K562 (cell line): ENCODE measurements at regions not wholly inside any gene's neighbourhood (a gene's known extent, or its start where the extent isn't known, plus 50 kb on each side); places are given as distances from the start of the nearest gene placed in this dataset.

Experiments used
- ATAC-seq: fragments of 200-7000 bp; cut with Tn5 transposase; 3 replicates; pipeline ENCODE4 v1.9.1; 2020; ENCODE audit warnings: moderate library complexity
- BruUV-seq: library from RNA; stranded (reverse); fragments of 400-500 nt; replicated peaks from 2 replicates; lab custom pipeline; 2021; lab: Mats Ljungman, UMichigan
- CTCF ChIA-PET: fragments of 300-600 bp; formaldehyde crosslinking; extraction: SDS; loops from one replicate; lab custom pipeline; 2021; ENCODE audit warnings: low intra/inter-chr PET ratio; lab: Yijun Ruan, JAX
- POLR2A ChIA-PET: fragments of 300-600, 350-650 bp; sonication (Branson Sonifier 250); formaldehyde crosslinking; extraction: SDS; loops from one replicate; lab custom pipeline; 2021; ENCODE audit warnings: antibody characterized with exemption, inconsistent platforms; lab: Yijun Ruan, JAX
- DNase-seq, 4 experiments: peaks; one replicate each; pipeline versions ENCODE4 v3.0.0 to v3.0.0-alpha.2; 2011 to 2018; ENCODE audit warnings: low spot score in 3 of 4, mixed read lengths in 3 of 4; ENCODE audit errors: extremely low read depth in 1 of 4
- FAIRE-seq: peaks from 2 replicates; lab custom pipeline; 2011; peaks lifted over from hg19 to GRCh38; lab: Jason Lieb, UNC
- H2AFZ ChIP-seq: 2 replicates; pipeline ENCODE4 v1.6.0; 2011; ENCODE audit warnings: low read depth, low read length, control low read depth, inconsistent platforms
- H3K27ac ChIP-seq: fragments of 200-600 bp; 3 replicates; pipeline ENCODE4 v1.8.0; 2011; ENCODE audit warnings: low read depth, mild to moderate bottlenecking, control low read depth, inconsistent platforms, low read length, moderate library complexity, mixed read lengths; ENCODE audit errors: extremely low read depth
- H3K27me3 ChIP-seq, 2 experiments: fragments of 300-600 bp in 1 of 2; 2 replicates in 1 of 2; 3 replicates in 1 of 2; pipeline versions ENCODE4 v1.6.0 to v1.8.0; 2011; ENCODE audit warnings: inconsistent platforms in 2 of 2, low read length in 2 of 2, mild to moderate bottlenecking in 1 of 2, mixed read lengths in 1 of 2, moderate library complexity in 1 of 2; ENCODE audit not compliant: control insufficient read depth in 2 of 2, insufficient read depth in 2 of 2
- H3K36me3 ChIP-seq: fragments of 300-600 bp; 3 replicates; pipeline ENCODE4 v1.8.0; 2011; ENCODE audit warnings: mild to moderate bottlenecking, low read length, inconsistent platforms; ENCODE audit not compliant: control insufficient read depth, insufficient read depth
- H3K4me1 ChIP-seq, 2 experiments: fragments of 200-600 bp in 1 of 2; replicated peaks in 1 of 2; 2 replicates in 1 of 2; 3 replicates in 1 of 2; pipeline versions ENCODE4 v1.5.1 to v1.8.0; 2011; ENCODE audit warnings: inconsistent platforms in 2 of 2, low read length in 2 of 2, mild to moderate bottlenecking in 1 of 2, mixed read lengths in 1 of 2, moderate library complexity in 1 of 2; ENCODE audit not compliant: control insufficient read depth in 2 of 2, insufficient read depth in 2 of 2
- H3K4me2 ChIP-seq: 2 replicates; pipeline ENCODE4 v1.6.1; 2011; ENCODE audit warnings: low read length, control low read depth, inconsistent platforms, mixed read lengths; ENCODE audit not compliant: insufficient read depth
- H3K4me3 ChIP-seq: fragments of 200-600 bp; sonication (generic), shearing (Covaris generic); 2 replicates; pipeline ENCODE4 v1.5.1; 2016; ENCODE audit warnings: control low read depth, inconsistent platforms
- H3K79me2 ChIP-seq: fragments of 200-600 bp; 3 replicates; pipeline ENCODE4 v1.8.0; 2011; ENCODE audit warnings: low read length, inconsistent platforms; ENCODE audit not compliant: control insufficient read depth, insufficient read depth
- H3K9ac ChIP-seq, 2 experiments: 2 replicates each; pipeline versions ENCODE4 v1.6.0 to v1.6.1; 2011; ENCODE audit warnings: low read depth in 2 of 2, low read length in 2 of 2, control low read depth in 1 of 2, inconsistent platforms in 1 of 2, mild to moderate bottlenecking in 1 of 2, mixed read lengths in 1 of 2; ENCODE audit not compliant: insufficient read depth in 1 of 2
- H3K9me1 ChIP-seq: one replicate; pipeline ENCODE4 v1.6.0; 2011; ENCODE audit warnings: inconsistent platforms, mild to moderate bottlenecking, low read length, moderate library complexity; ENCODE audit not compliant: control insufficient read depth, insufficient read depth
- H3K9me3 ChIP-seq: replicated peaks from 2 replicates; pipeline ENCODE4 v1.5.1; 2011; ENCODE audit warnings: low read depth, low read length, inconsistent platforms; ENCODE audit not compliant: control insufficient read depth, insufficient read depth
- H4K20me1 ChIP-seq: replicated peaks from 2 replicates; pipeline ENCODE4 v1.6.1; 2011; ENCODE audit warnings: low read length, inconsistent platforms, mixed read lengths; ENCODE audit not compliant: control insufficient read depth, insufficient read depth
- DPF2 ChIP-seq: fragments of 450-650 bp; IDR thresholded peaks from 2 replicates; pipeline ENCODE4 v1.6.1; 2016
- E2F3 ChIP-seq: fragments of 250-450 bp; sonication (Bioruptor Pico); IDR thresholded peaks from 2 replicates; pipeline ENCODE4 v1.4.0; 2020; ENCODE audit warnings: mild to moderate bottlenecking
- RAD21 ChIP-seq, 2 experiments: fragments of 250-450 bp in 1 of 2; fragments of 450-650 bp in 1 of 2; sonication (Bioruptor Pico) in 1 of 2; formaldehyde crosslinking in 1 of 2; IDR thresholded peaks in 1 of 2; conservative IDR thresholded peaks in 1 of 2; 2 replicates each; pipeline versions ENCODE4 v1.4.0 to v1.8.0; 2020 to 2022; ENCODE audit warnings: mild to moderate bottlenecking in 2 of 2, moderate library complexity in 1 of 2
- SMC3 ChIP-seq: conservative IDR thresholded peaks from 2 replicates; pipeline ENCODE4 v1.6.1; 2011; ENCODE audit warnings: low read depth, low read length, improper control_type of control experiment; ENCODE audit not compliant: insufficient read depth
- TARDBP ChIP-seq: fragments of 450-650 bp; IDR thresholded peaks from 2 replicates; pipeline ENCODE4 v1.6.1; 2016
- TOE1 ChIP-seq, 2 experiments: fragments of 450-650 bp in 1 of 2; sonication (generic) in 1 of 2; formaldehyde crosslinking in 1 of 2; IDR thresholded peaks; 2 replicates each; pipeline versions ENCODE4 v1.7.1 to v1.8.0; 2016 to 2022; ENCODE audit warnings: borderline replicate concordance in 2 of 2, mild to moderate bottlenecking in 2 of 2, antibody characterized with exemption in 1 of 2, inconsistent platforms in 1 of 2, low read depth in 1 of 2, missing genetic modification reagents in 1 of 2, moderate library complexity in 1 of 2
- WGBS: fragments of 100-300 bp; shearing (Covaris generic); methylation state at CpG from one replicate; pipeline ENCODE4 v1.1.6; 2016; ENCODE audit warnings: low coverage, mixed read lengths; ENCODE audit not compliant: insufficient coverage; ENCODE audit errors: missing lambda C conversion rate; 5-methylcytosine and 5-hydroxymethylcytosine counted together
- in situ Hi-C: fragments of 300-500 bp; cut with MboI; formaldehyde crosslinking; loops from 4 replicates; pipeline ENCODE4 v1.15.0; 2018; ENCODE audit warnings: inconsistent platforms, mixed read lengths
- intact Hi-C: fragments of 100-400 bp; cut with micrococcal nuclease; formaldehyde crosslinking; loops from 2 replicates; pipeline ENCODE4 v1.14.2; 2022
- TF ChIP-seq, protein P1 (sequence below), 3 experiments: IDR thresholded peaks in 2 of 3; conservative IDR thresholded peaks in 1 of 3; 2 replicates each; pipeline ENCODE4 v1.5.1; 2011 to 2012; ENCODE audit warnings: low read length in 3 of 3, mild to moderate bottlenecking in 3 of 3, control low read depth in 2 of 3, improper control_type of control experiment in 1 of 3, inconsistent platforms in 1 of 3, low read depth in 1 of 3, mixed read lengths in 1 of 3, moderate library complexity in 1 of 3; ENCODE audit not compliant: insufficient read depth in 2 of 3
- TF ChIP-seq, protein P2 (sequence below): sonication (generic); formaldehyde crosslinking; IDR thresholded peaks from 2 replicates; pipeline ENCODE4 v1.8.0; 2022; ENCODE audit warnings: mild to moderate bottlenecking, low read depth, missing genetic modification reagents

DNA sequence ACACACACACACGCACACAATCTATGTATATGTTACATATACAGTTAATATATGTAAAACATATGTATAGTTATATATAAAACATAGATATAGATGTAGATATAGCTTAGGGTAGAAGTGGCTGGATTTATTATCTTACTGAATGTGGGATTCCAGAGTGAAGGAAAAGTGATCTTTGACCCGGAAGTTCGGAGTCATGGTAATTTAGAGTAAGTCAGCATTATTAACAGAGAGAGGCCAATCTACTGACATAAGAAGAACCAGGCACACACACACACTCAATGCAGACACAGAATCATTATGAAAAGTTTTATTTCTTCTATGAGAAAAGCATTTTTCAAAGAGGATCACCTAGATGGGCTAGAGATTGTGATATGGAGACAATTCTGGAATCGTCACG is 384.2 kb upstream of the NOVA1 start:
- no TSS peak for BruUV-seq

DNA sequence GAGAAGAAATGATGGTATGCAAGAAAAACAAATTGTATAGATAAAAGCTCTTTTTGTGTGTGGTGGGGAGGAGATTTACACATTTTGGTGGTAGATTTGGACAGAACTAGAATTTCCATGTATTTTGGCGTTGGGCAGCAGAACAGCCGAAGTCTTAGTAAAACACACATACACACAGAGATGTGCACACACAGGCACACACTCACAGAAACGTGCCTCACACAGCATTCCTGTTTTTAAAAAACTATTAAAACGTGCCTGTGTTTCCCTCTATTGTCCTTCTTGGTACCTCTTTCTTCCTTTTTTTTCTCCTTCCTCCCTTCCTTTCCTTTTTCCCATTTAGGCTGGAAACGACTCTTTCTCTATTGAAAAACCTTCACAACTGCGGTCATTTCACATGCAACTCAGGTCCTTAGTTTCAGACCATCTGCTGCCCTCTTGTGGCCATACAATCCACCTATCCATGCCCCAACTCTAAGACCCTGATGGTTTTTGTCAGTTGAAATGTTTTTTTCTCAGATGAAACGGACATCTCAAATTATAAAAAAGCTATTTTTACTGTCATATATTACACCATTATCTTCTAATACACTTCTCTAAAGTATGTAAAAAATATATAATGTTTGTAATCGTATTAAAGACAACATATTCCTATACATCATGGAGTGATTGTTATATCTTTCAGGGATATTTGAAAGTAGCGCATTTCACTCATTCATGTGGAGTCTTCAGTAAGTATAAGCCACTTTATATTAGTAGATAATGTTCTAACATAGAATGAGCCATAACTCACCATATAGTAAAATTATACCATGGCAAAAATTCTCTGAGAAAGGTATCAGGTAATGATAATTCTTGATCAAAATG is 386.7 kb upstream of the NOVA1 start:
- Histone ChIP-seq H3K4me3 (no peak overlapping the region), H3K27me3 (no peaks in the 10 kb centered on the region), H3K9ac (no peak overlapping the region), H4K20me1 (no peaks in the 10 kb centered on the region), H3K4me2 (no peak overlapping the region), H3K9me3 (no peaks in the 10 kb centered on the region), H3K79me2 (no peaks in the 10 kb centered on the region), H3K36me3 (no peaks in the 10 kb centered on the region), H3K9me1 (no peaks in the 10 kb centered on the region), H3K4me1 (no peaks in the 10 kb centered on the region), H2AFZ (no peak overlapping the region), H3K27ac (no peak overlapping the region)
- no TSS peak for BruUV-seq
- DNase-seq: peak; percentile 10 to 61 (median 13)
- intact Hi-C loops: no loop called here
- ChIA-PET POLR2A (no interaction called here), CTCF (no interaction called here)
- peak; percentile 75; the same call in 1 of the 3 replicates for ATAC-seq
- WGBS: 24% methylated on average over 8 of the region's 9 CpGs
- peak; percentile 79 for FAIRE-seq
- in situ Hi-C loops: no loop called here
- TF ChIP-seq, protein P1, sequence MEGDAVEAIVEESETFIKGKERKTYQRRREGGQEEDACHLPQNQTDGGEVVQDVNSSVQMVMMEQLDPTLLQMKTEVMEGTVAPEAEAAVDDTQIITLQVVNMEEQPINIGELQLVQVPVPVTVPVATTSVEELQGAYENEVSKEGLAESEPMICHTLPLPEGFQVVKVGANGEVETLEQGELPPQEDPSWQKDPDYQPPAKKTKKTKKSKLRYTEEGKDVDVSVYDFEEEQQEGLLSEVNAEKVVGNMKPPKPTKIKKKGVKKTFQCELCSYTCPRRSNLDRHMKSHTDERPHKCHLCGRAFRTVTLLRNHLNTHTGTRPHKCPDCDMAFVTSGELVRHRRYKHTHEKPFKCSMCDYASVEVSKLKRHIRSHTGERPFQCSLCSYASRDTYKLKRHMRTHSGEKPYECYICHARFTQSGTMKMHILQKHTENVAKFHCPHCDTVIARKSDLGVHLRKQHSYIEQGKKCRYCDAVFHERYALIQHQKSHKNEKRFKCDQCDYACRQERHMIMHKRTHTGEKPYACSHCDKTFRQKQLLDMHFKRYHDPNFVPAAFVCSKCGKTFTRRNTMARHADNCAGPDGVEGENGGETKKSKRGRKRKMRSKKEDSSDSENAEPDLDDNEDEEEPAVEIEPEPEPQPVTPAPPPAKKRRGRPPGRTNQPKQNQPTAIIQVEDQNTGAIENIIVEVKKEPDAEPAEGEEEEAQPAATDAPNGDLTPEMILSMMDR (IDR thresholded peaks at IDR 0.05 in 2 of 3, conservative IDR thresholded peaks at IDR 0.05 in 1 of 3; ENCODE audit: insufficient read depth in 2 of 3, low read depth in 1 of 3, low read length in 3 of 3): peak; percentile 35 to 56 (median 50); a peak in 5 of 6 replicates
- TF ChIP-seq SMC3 (0 out of 2 replicates have a peak, but pooled peaks have one; percentile 25), DPF2 (no peak), RAD21 (CRISPR knock-in tag; conservative IDR thresholded peaks at IDR 0.05 in 1 of 2, IDR thresholded peaks at IDR 0.05 in 1 of 2) (peak; percentile 24 to 50), E2F3 (CRISPR knock-in tag) (no peak)

More for the DNA sequence above, 384.2 kb upstream of the NOVA1 start:
- H3K9me1 ChIP-seq: no peaks in the 10 kb centered on the region
- ChIA-PET CTCF (no interaction called here), POLR2A (no interaction called here)
- H3K36me3 ChIP-seq: no peaks in the 10 kb centered on the region
- no peaks in the 10 kb centered on the region for H3K4me1 ChIP-seq
- H2AFZ ChIP-seq: no peak overlapping the region
- H3K27me3 ChIP-seq: no peaks in the 10 kb centered on the region
- no peak for FAIRE-seq
- no peak overlapping the region for H3K4me2 ChIP-seq
- H3K4me3 ChIP-seq: no peak overlapping the region
- no peak for ATAC-seq
- TF ChIP-seq, protein P2, sequence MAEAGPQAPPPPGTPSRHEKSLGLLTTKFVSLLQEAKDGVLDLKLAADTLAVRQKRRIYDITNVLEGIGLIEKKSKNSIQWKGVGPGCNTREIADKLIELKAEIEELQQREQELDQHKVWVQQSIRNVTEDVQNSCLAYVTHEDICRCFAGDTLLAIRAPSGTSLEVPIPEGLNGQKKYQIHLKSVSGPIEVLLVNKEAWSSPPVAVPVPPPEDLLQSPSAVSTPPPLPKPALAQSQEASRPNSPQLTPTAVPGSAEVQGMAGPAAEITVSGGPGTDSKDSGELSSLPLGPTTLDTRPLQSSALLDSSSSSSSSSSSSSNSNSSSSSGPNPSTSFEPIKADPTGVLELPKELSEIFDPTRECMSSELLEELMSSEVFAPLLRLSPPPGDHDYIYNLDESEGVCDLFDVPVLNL (CRISPR knock-in tag): no peak
- TF ChIP-seq TARDBP (no peak), TOE1 (IDR thresholded peaks at IDR 0.05; ENCODE audit: borderline replicate concordance) (no peak), TOE1 (CRISPR knock-in tag; IDR thresholded peaks at IDR 0.05; ENCODE audit: borderline replicate concordance, low read depth) (no peak)
- no peaks in the 10 kb centered on the region for H3K79me2 ChIP-seq
- intact Hi-C loops (no loop called here), in situ Hi-C loops (no loop called here)
- 95% methylated on average over 4 of the region's 5 CpGs for WGBS
- no peak overlapping the region for H3K9ac ChIP-seq
- H3K9me3 ChIP-seq: no peaks in the 10 kb centered on the region
- no peaks in the 10 kb centered on the region for H4K20me1 ChIP-seq
- no peak for DNase-seq
- no peak overlapping the region for H3K27ac ChIP-seq
